ENCODE measurements at regions not wholly inside any gene's neighbourhood (a gene's known extent, or its start where the extent isn't known, plus 50 kb on each side); places are given as distances from the start of the nearest gene placed in this dataset.

DNA sequence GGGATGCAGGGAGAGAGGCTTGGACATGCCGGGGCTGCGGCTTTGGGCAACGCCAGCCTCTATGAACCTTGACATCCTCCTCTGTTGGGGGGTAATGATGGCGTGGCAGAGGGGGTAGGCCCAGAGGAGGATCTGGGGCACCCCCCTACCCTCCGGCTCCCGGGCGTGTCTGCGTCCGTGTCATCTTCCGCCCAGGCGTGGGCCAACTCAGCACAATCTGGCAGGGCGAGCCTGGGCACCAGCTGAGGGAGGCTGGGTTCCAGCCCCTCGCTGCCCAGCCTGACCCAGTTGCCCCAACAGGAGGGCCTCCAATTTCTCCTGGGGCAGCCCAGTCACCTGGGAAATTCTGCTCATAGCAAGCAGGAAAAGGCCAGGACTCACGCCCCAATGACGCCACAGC is 62.9 kb upstream of the IL17B start:
- H3K36me3 ChIP-seq (ENCODE audit: control insufficient read depth in 4 of 4, insufficient read depth in 3 of 4, low read depth in 1 of 4, low read length in 3 of 4), result no peaks in the 10 kb centered on the region
- peaks cover 0 to 3% (median 0%) of the 10 kb centered on the region in 4 donors for H3K4me1 ChIP-seq (ENCODE audit: control insufficient read depth in 4 of 4, insufficient read depth in 4 of 4, low read length in 3 of 4)
- H3K27ac ChIP-seq (ENCODE audit: low read depth in 1 of 2, low read length in 2 of 2), result no peak overlapping the region
- no peak overlapping the region for H3K9ac ChIP-seq (ENCODE audit: low read depth in 1 of 2, low read length in 2 of 2)
- no peaks in the 10 kb centered on the region for H3K27me3 ChIP-seq (ENCODE audit: control insufficient read depth in 4 of 4, insufficient read depth in 4 of 4, low read length in 3 of 4)
- WGBS, result 74% methylated on average over 15 of the region's 15 CpGs
- H3K9me3 ChIP-seq (ENCODE audit: control insufficient read depth in 4 of 4, low read length in 3 of 4), result no peaks in the 10 kb centered on the region
- no peak overlapping the region for H3K4me3 ChIP-seq (ENCODE audit: low read depth in 1 of 3, low read length in 3 of 3)
- no peak for DNase-seq (ENCODE audit: low spot score)
- TF ChIP-seq NR2F2 (IDR thresholded peaks at IDR 0.05) (no peak), FOXA2 (IDR thresholded peaks at IDR 0.05) (no peak), EGR1 (IDR thresholded peaks at IDR 0.05; ENCODE audit: low read depth in 2 of 2) (no peak), HNF4A (conservative IDR thresholded peaks at IDR 0.05) (no peak), GABPA (IDR thresholded peaks at IDR 0.05 in 1 of 2, conservative IDR thresholded peaks at IDR 0.05 in 1 of 2) (no peak), TAF1 (conservative IDR thresholded peaks at IDR 0.05) (no peak), YY1 (IDR thresholded peaks at IDR 0.05) (no peak), FOXA1 (IDR thresholded peaks at IDR 0.05) (no peak), HNF4G (IDR thresholded peaks at IDR 0.05) (no peak), JUND (IDR thresholded peaks at IDR 0.05) (no peak)
- TF ChIP-seq, protein P1, sequence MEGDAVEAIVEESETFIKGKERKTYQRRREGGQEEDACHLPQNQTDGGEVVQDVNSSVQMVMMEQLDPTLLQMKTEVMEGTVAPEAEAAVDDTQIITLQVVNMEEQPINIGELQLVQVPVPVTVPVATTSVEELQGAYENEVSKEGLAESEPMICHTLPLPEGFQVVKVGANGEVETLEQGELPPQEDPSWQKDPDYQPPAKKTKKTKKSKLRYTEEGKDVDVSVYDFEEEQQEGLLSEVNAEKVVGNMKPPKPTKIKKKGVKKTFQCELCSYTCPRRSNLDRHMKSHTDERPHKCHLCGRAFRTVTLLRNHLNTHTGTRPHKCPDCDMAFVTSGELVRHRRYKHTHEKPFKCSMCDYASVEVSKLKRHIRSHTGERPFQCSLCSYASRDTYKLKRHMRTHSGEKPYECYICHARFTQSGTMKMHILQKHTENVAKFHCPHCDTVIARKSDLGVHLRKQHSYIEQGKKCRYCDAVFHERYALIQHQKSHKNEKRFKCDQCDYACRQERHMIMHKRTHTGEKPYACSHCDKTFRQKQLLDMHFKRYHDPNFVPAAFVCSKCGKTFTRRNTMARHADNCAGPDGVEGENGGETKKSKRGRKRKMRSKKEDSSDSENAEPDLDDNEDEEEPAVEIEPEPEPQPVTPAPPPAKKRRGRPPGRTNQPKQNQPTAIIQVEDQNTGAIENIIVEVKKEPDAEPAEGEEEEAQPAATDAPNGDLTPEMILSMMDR (IDR thresholded peaks at IDR 0.05; ENCODE audit: low read depth, low read length, missing input control), result no peak
- TF ChIP-seq, protein P2, sequence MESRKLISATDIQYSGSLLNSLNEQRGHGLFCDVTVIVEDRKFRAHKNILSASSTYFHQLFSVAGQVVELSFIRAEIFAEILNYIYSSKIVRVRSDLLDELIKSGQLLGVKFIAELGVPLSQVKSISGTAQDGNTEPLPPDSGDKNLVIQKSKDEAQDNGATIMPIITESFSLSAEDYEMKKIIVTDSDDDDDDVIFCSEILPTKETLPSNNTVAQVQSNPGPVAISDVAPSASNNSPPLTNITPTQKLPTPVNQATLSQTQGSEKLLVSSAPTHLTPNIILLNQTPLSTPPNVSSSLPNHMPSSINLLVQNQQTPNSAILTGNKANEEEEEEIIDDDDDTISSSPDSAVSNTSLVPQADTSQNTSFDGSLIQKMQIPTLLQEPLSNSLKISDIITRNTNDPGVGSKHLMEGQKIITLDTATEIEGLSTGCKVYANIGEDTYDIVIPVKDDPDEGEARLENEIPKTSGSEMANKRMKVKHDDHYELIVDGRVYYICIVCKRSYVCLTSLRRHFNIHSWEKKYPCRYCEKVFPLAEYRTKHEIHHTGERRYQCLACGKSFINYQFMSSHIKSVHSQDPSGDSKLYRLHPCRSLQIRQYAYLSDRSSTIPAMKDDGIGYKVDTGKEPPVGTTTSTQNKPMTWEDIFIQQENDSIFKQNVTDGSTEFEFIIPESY (IDR thresholded peaks at IDR 0.05), result no peak
- TF ChIP-seq, protein P3, sequence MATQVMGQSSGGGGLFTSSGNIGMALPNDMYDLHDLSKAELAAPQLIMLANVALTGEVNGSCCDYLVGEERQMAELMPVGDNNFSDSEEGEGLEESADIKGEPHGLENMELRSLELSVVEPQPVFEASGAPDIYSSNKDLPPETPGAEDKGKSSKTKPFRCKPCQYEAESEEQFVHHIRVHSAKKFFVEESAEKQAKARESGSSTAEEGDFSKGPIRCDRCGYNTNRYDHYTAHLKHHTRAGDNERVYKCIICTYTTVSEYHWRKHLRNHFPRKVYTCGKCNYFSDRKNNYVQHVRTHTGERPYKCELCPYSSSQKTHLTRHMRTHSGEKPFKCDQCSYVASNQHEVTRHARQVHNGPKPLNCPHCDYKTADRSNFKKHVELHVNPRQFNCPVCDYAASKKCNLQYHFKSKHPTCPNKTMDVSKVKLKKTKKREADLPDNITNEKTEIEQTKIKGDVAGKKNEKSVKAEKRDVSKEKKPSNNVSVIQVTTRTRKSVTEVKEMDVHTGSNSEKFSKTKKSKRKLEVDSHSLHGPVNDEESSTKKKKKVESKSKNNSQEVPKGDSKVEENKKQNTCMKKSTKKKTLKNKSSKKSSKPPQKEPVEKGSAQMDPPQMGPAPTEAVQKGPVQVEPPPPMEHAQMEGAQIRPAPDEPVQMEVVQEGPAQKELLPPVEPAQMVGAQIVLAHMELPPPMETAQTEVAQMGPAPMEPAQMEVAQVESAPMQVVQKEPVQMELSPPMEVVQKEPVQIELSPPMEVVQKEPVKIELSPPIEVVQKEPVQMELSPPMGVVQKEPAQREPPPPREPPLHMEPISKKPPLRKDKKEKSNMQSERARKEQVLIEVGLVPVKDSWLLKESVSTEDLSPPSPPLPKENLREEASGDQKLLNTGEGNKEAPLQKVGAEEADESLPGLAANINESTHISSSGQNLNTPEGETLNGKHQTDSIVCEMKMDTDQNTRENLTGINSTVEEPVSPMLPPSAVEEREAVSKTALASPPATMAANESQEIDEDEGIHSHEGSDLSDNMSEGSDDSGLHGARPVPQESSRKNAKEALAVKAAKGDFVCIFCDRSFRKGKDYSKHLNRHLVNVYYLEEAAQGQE (IDR thresholded peaks at IDR 0.05), result no peak
- TF ChIP-seq, protein P4, sequence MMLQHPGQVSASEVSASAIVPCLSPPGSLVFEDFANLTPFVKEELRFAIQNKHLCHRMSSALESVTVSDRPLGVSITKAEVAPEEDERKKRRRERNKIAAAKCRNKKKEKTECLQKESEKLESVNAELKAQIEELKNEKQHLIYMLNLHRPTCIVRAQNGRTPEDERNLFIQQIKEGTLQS (IDR thresholded peaks at IDR 0.05), result no peak

DNA sequence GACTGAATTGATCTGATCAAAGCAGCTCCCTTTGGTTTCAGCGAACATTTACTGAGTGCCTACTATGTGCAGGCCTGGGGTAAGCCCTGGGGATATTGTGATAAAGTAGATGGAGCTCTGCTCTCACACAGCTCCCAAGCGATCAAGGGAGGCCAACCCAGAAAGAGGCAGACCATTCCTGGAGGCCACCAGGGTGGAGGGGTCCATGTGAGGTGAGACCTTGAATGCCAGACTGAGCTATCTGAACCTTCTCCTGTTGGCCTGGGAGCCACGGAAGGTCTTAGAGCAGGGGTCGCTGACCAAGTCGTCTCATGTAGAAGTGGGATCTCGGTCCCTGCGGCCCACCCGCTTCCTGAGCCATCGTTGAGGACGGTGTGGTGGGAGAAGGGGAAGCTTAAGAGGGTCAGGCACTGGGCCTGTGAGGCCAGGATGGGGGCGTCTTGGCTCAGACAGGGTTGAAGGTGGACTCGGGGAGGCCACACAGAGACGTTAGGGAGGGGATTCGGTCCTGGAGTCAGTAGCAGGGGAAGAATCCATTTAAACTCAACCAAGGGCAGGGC is 62.2 kb upstream of the IL17B start:
- Histone ChIP-seq H3K36me3 (ENCODE audit: control insufficient read depth in 4 of 4, insufficient read depth in 3 of 4, low read depth in 1 of 4, low read length in 3 of 4) (no peaks in the 10 kb centered on the region), H3K9me3 (ENCODE audit: control insufficient read depth in 4 of 4, low read length in 3 of 4) (no peaks in the 10 kb centered on the region), H3K27ac (ENCODE audit: low read depth in 1 of 2, low read length in 2 of 2) (no peak overlapping the region), H3K4me1 (ENCODE audit: control insufficient read depth in 4 of 4, insufficient read depth in 4 of 4, low read length in 3 of 4) (peaks cover 0 to 3% (median 0%) of the 10 kb centered on the region in 4 donors), H3K9ac (ENCODE audit: low read depth in 1 of 2, low read length in 2 of 2) (no peak overlapping the region), H3K4me3 (ENCODE audit: low read depth in 1 of 3, low read length in 3 of 3) (no peak overlapping the region), H3K27me3 (ENCODE audit: control insufficient read depth in 4 of 4, insufficient read depth in 4 of 4, low read length in 3 of 4) (no peaks in the 10 kb centered on the region)
- DNase-seq (ENCODE audit: low spot score), result no peak
- 89% methylated on average over 14 of the region's 14 CpGs for WGBS
- TF ChIP-seq YY1 (IDR thresholded peaks at IDR 0.05) (no peak), GABPA (IDR thresholded peaks at IDR 0.05 in 1 of 2, conservative IDR thresholded peaks at IDR 0.05 in 1 of 2) (no peak), TAF1 (conservative IDR thresholded peaks at IDR 0.05) (no peak), HNF4A (conservative IDR thresholded peaks at IDR 0.05) (no peak), SP1 (IDR thresholded peaks at IDR 0.05) (no peak), EGR1 (IDR thresholded peaks at IDR 0.05; ENCODE audit: low read depth in 2 of 2) (no peak), RAD21 (IDR thresholded peaks at IDR 0.05) (no peak)
- TF ChIP-seq, protein P3 (IDR thresholded peaks at IDR 0.05), result no peak
- TF ChIP-seq, protein P1 (IDR thresholded peaks at IDR 0.05; ENCODE audit: low read depth, low read length, missing input control), result no peak
